ENCODE measurements at regions not wholly inside any gene's neighbourhood (a gene's known extent, or its start where the extent isn't known, plus 50 kb on each side); places are given as distances from the start of the nearest gene placed in this dataset.

DNA sequence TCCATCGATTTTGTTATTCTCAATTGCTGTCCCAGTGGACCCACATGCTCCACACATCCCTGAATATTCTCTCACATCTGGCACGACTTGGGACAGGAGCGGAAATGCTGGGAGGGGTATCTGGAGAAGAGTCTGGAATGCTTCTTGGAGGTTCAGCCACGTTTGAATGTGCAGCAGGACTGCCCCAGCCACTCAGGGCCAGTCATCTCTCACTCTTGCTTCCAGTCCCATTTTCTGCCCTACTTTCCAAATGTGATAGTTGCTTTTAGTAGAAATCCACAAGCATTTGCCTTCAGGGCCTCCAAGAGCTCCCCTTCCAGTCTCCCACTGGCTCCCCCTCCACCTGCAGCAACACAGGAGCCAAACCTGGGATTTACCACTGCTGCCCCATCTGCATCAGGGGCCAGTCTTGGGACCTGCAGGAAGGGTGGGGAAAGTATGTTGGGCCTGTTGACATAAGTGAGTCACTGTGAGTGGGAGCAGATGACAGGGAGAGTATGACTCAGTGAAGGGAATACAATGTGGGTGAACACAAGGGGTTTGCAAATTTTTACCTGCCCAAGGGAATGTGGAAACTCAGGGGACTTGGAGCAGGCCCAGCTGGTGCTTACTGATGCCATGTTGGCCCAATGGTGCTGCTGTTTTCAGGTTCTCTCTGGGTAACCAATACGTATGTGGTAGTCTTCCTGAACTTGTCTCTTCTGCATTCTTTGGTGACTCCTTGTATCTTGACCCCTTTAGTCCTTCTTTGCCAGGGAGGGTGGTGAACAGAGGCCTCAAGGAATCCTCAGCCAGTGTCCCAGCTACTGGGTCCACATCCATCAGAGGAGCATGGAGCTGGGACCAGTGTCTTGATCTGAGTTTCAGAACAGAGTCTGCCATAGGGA, 78.8 kb upstream of the CRHR1 start:
- H3K4me3 ChIP-seq (ENCODE audit: low read depth, low read length), result no peak overlapping the region
- TF ChIP-seq, protein P1, sequence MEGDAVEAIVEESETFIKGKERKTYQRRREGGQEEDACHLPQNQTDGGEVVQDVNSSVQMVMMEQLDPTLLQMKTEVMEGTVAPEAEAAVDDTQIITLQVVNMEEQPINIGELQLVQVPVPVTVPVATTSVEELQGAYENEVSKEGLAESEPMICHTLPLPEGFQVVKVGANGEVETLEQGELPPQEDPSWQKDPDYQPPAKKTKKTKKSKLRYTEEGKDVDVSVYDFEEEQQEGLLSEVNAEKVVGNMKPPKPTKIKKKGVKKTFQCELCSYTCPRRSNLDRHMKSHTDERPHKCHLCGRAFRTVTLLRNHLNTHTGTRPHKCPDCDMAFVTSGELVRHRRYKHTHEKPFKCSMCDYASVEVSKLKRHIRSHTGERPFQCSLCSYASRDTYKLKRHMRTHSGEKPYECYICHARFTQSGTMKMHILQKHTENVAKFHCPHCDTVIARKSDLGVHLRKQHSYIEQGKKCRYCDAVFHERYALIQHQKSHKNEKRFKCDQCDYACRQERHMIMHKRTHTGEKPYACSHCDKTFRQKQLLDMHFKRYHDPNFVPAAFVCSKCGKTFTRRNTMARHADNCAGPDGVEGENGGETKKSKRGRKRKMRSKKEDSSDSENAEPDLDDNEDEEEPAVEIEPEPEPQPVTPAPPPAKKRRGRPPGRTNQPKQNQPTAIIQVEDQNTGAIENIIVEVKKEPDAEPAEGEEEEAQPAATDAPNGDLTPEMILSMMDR (conservative IDR thresholded peaks at IDR 0.05; ENCODE audit: low read depth, low read length), result no peak
- DNase-seq (ENCODE audit: low read depth), result peak; percentile 32

DNA sequence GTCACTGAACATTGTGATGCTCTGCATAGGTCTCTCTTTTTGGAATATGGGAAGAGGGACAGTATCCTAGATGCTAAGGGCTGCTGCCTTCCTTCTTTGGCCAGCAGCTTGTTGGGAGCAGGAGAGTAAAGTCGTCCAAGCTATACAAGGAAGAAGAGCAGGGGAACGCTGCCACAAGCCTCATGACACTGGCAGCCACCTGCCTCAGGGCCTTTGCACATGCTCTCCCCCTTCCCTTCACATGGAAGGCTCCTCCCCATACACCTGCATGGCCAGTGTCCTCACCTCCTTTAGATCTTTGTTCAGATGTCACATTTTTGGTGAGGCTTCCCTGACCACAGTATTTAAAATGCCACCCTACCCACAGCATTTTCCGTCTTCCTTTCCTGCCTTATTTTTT, 78.1 kb upstream of the CRHR1 start:
- H3K4me3 ChIP-seq (ENCODE audit: low read depth, low read length), result no peak overlapping the region
- DNase-seq (ENCODE audit: low read depth), result no peak
- TF ChIP-seq, protein P1 (conservative IDR thresholded peaks at IDR 0.05; ENCODE audit: low read depth, low read length), result no peak

GRCh38 chr17:45708707-45709290, 75.3 kb upstream of the CRHR1 start:
- no peak for DNase-seq (ENCODE audit: low read depth)
- TF ChIP-seq, protein P1 (conservative IDR thresholded peaks at IDR 0.05; ENCODE audit: low read depth, low read length), result no peak
- H3K4me3 ChIP-seq (ENCODE audit: low read depth, low read length), result no peak overlapping the region

DNA sequence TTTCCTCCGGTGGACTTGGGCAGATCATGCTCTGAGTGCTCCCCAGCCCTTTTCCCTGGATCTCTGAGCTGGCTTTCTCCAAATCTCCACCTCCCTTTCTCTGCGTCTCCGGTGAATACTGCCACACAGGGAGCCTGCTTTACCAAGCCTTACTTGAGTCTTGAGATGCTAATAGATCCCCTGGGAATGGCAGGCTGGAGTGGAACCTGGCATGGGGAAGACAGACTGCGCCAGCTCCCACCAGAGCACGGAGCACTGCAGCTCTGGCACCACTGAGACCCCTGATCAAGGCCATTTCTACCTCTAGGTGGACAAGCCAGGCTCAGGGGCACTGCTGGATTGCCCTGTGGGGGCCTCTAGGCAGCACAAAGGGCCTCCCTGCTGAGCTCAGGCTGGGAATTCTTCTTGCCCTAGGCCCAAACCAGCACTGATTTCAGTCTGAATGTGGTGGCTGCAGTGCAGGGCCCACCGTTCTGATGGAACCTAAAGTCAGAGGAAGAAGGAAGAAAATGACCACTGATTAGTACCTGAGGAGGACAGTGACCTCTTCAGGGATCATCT, 74.3 kb upstream of the CRHR1 start:
- no peak overlapping the region for H3K4me3 ChIP-seq (ENCODE audit: low read depth, low read length)
- DNase-seq (ENCODE audit: low read depth), result no peak
- TF ChIP-seq, protein P1 (conservative IDR thresholded peaks at IDR 0.05; ENCODE audit: low read depth, low read length), result no peak

DNA sequence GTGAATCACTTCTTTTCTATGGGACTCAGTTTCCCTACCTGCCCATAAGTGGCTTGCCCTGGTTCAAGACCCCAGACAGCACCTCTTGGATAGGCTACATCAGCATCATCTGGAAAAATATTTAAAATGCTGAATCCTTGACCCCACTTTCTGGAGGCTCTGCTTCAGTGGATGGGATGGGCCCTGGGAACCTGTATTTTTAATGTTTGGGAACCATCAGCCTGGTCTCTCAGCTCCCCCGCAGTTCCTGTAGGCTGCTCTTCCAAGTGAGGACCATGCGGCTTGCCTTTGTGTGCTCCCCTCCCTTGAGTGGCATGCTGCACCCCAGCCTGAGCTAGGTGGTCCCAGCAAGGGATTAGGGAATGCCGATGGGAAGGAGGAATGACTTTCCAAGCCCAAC, 68.3 kb upstream of the CRHR1 start:
- DNase-seq (ENCODE audit: low read depth), result no peak
- H3K4me3 ChIP-seq (ENCODE audit: low read depth, low read length), result no peak overlapping the region
- TF ChIP-seq, protein P1 (conservative IDR thresholded peaks at IDR 0.05; ENCODE audit: low read depth, low read length), result no peak

GRCh38 chr17:45718791-45719190, 65.3 kb upstream of the CRHR1 start:
- no peak overlapping the region for H3K4me3 ChIP-seq (ENCODE audit: low read depth, low read length)
- no peak for DNase-seq (ENCODE audit: low read depth)
- TF ChIP-seq, protein P1 (conservative IDR thresholded peaks at IDR 0.05; ENCODE audit: low read depth, low read length), result no peak
